A549 (cell line): ENCODE measurements at regions not wholly inside any gene's neighbourhood (a gene's known extent, or its start where the extent isn't known, plus 50 kb on each side); places are given as distances from the start of the nearest gene placed in this dataset.

Experiments used
- ATAC-seq, 2 experiments: fragments of 200-7000 bp in 1 of 2; fragments of >200 bp in 1 of 2; cut with Nextera tagmentation in 1 of 2; cut with Tn5 transposase in 1 of 2; 3 replicates each; pipeline versions ENCODE4 v1.8.0 to v1.9.1; 2018 to 2020; ENCODE audit warnings: mild to moderate bottlenecking in 1 of 2, moderate library complexity in 1 of 2
- CTCF ChIA-PET: fragments of 300-600 bp; sonication (Branson Sonifier 250); formaldehyde crosslinking; extraction: SDS; loops from one replicate; lab custom pipeline; 2021; ENCODE audit warnings: antibody characterized with exemption, inconsistent platforms; lab: Yijun Ruan, JAX
- POLR2A ChIA-PET: fragments of 350-600 bp; formaldehyde crosslinking; extraction: SDS; loops from one replicate; lab custom pipeline; 2021; ENCODE audit warnings: antibody characterized with exemption, inconsistent platforms; lab: Yijun Ruan, JAX
- DNase-seq, 2 experiments: peaks; one replicate each; pipeline versions ENCODE4 v3.0.0 to v3.0.0-alpha.2; 2011 to 2016; ENCODE audit warnings: low read depth in 1 of 2, low spot score in 1 of 2
- FAIRE-seq: peaks from 2 replicates; lab custom pipeline; 2011; peaks lifted over from hg19 to GRCh38; lab: Jason Lieb, UNC
- H3K27ac ChIP-seq, 2 experiments: fragments of >200 bp; sonication (Bioruptor Twin); formaldehyde crosslinking; 3 replicates each; pipeline ENCODE4 v1.5.1; 2016 to 2017
- H3K4me1 ChIP-seq: fragments of >200 bp; sonication (Bioruptor Twin); formaldehyde crosslinking; 3 replicates; pipeline ENCODE4 v1.6.1; 2016
- H3K4me2 ChIP-seq: fragments of >200 bp; sonication (Bioruptor Twin); formaldehyde crosslinking; 3 replicates; pipeline ENCODE4 v1.6.1; 2016
- H3K4me3 ChIP-seq: fragments of >200 bp; sonication (Bioruptor Twin); formaldehyde crosslinking; 3 replicates; pipeline ENCODE4 v1.5.1; 2016
- H3K9me3 ChIP-seq: fragments of >200 bp; sonication (Bioruptor Twin); formaldehyde crosslinking; 3 replicates; pipeline ENCODE4 v1.6.1; 2016
- CBX8 ChIP-seq: fragments of 200-600 bp; sonication (generic); IDR thresholded peaks from 2 replicates; pipeline ENCODE4 v1.6.1; 2016
- EHF ChIP-seq: fragments of 250-450 bp; sonication (Bioruptor Pico); IDR thresholded peaks from 2 replicates; pipeline ENCODE4 v1.5.0; 2020; ENCODE audit warnings: mild to moderate bottlenecking
- EHMT2 ChIP-seq: fragments of 200-600 bp; sonication (generic); IDR thresholded peaks from 2 replicates; pipeline ENCODE4 v1.6.1; 2016; ENCODE audit warnings: antibody characterized with exemption, low read depth, mild to moderate bottlenecking, moderate library complexity
- EP300 ChIP-seq, 2 experiments: fragments of >200 bp; sonication (Bioruptor Twin); formaldehyde crosslinking; IDR thresholded peaks; 2 replicates in 1 of 2; 3 replicates in 1 of 2; pipeline ENCODE4 v1.6.1; 2016 to 2017
- ESRRA ChIP-seq: fragments of 150-350 bp; IDR thresholded peaks from 2 replicates; pipeline ENCODE4 v1.6.1; 2014; ENCODE audit warnings: mild to moderate bottlenecking, low read length, borderline replicate concordance
- FOSL2 ChIP-seq, 2 experiments: fragments of 450-650 bp in 1 of 2; fragments of >200 bp in 1 of 2; sonication (Bioruptor Twin) in 1 of 2; formaldehyde crosslinking; IDR thresholded peaks; 2 replicates each; pipeline versions ENCODE4 v1.5.0 to v1.6.1; 2016 to 2020; ENCODE audit warnings: mild to moderate bottlenecking in 1 of 2, moderate library complexity in 1 of 2
- FOXS1 ChIP-seq: fragments of 250-450 bp; sonication (Bioruptor Pico); IDR thresholded peaks from 2 replicates; pipeline ENCODE4 v1.5.0; 2020; ENCODE audit warnings: mild to moderate bottlenecking, moderate library complexity
- HDAC2 ChIP-seq: fragments of 200-600 bp; sonication (generic); IDR thresholded peaks from 2 replicates; pipeline ENCODE4 v1.6.1; 2016
- HOXB5 ChIP-seq: fragments of 250-450 bp; sonication (Bioruptor Pico); IDR thresholded peaks from 2 replicates; pipeline ENCODE4 v1.5.0; 2020; ENCODE audit warnings: mild to moderate bottlenecking, moderate library complexity
- JUN ChIP-seq, 2 experiments: fragments of >200 bp; sonication (Bioruptor Twin); formaldehyde crosslinking; IDR thresholded peaks; 2 replicates in 1 of 2; 3 replicates in 1 of 2; pipeline ENCODE4 v1.6.1; 2016 to 2017
- KDM1A ChIP-seq: fragments of 200-600 bp; sonication (generic); IDR thresholded peaks from 2 replicates; pipeline ENCODE4 v1.6.1; 2016; ENCODE audit warnings: low read depth, mild to moderate bottlenecking
- KDM5A ChIP-seq: fragments of 200-600 bp; sonication (generic); IDR thresholded peaks from 2 replicates; pipeline ENCODE4 v1.6.1; 2016; ENCODE audit warnings: antibody characterized with exemption, mild to moderate bottlenecking
- NR3C1 ChIP-seq: fragments of >200 bp; sonication (Bioruptor Twin); formaldehyde crosslinking; IDR thresholded peaks from 3 replicates; pipeline ENCODE4 v1.6.1; 2017
- PHF8 ChIP-seq: fragments of 200-600 bp; sonication (generic); IDR thresholded peaks from 2 replicates; pipeline ENCODE4 v1.6.1; 2016; ENCODE audit warnings: low read depth, mild to moderate bottlenecking, antibody characterized with exemption, moderate library complexity, borderline replicate concordance
- RCOR1 ChIP-seq: fragments of 150-350 bp; IDR thresholded peaks from 2 replicates; pipeline ENCODE4 v1.6.1; 2014; ENCODE audit warnings: antibody characterized with exemption, low read length, low read depth
- RNF2 ChIP-seq: fragments of 200-600 bp; sonication (generic); IDR thresholded peaks from 2 replicates; pipeline ENCODE4 v1.6.1; 2016; ENCODE audit warnings: low read depth, mild to moderate bottlenecking, antibody characterized with exemption, moderate library complexity, borderline replicate concordance
- SREBF2 ChIP-seq: fragments of 450-650 bp; IDR thresholded peaks from 2 replicates; pipeline ENCODE4 v1.6.1; 2014; ENCODE audit warnings: mild to moderate bottlenecking, moderate library complexity
- TFCP2L1 ChIP-seq: fragments of 250-450 bp; sonication (Bioruptor Pico); IDR thresholded peaks from 2 replicates; pipeline ENCODE4 v1.5.0; 2021; ENCODE audit warnings: mild to moderate bottlenecking
- TP53 ChIP-seq: fragments of 250-450 bp; sonication (Bioruptor Pico); IDR thresholded peaks from 2 replicates; pipeline ENCODE4 v1.5.0; 2021; ENCODE audit warnings: mild to moderate bottlenecking, moderate library complexity
- ZC3H11A ChIP-seq: fragments of 450-650 bp; IDR thresholded peaks from 2 replicates; pipeline ENCODE4 v1.6.1; 2014; ENCODE audit warnings: antibody characterized with exemption, mild to moderate bottlenecking
- ZFP36 ChIP-seq: fragments of 450-650 bp; IDR thresholded peaks from 2 replicates; pipeline ENCODE4 v1.6.1; 2014; ENCODE audit warnings: borderline replicate concordance; ENCODE audit not compliant: partially characterized antibody
- ZSCAN20 ChIP-seq: fragments of 250-450 bp; sonication (Bioruptor Pico); IDR thresholded peaks from 2 replicates; pipeline ENCODE4 v1.8.0; 2022; ENCODE audit warnings: mild to moderate bottlenecking, moderate library complexity
- WGBS: methylation state at CpG from one replicate; pipeline ENCODE4 v1.1.6; 2017; ENCODE audit errors: missing lambda C conversion rate; 5-methylcytosine and 5-hydroxymethylcytosine counted together
- TF ChIP-seq, protein P1 (sequence below): fragments of 150-350 bp; IDR thresholded peaks from 2 replicates; pipeline ENCODE4 v1.6.1; 2014; ENCODE audit warnings: low read depth, mild to moderate bottlenecking, low read length
- TF ChIP-seq, protein P2 (sequence below): IDR thresholded peaks from 2 replicates; pipeline ENCODE4 v1.6.1; 2012; ENCODE audit warnings: low read depth, borderline replicate concordance
- TF ChIP-seq, protein P3 (sequence below): fragments of >200 bp; sonication (Bioruptor Twin); formaldehyde crosslinking; IDR thresholded peaks from 2 replicates; pipeline ENCODE4 v1.6.1; 2016
- TF ChIP-seq, protein P4 (sequence below): fragments of 250-450 bp; sonication (Bioruptor Pico); IDR thresholded peaks from 2 replicates; pipeline ENCODE4 v1.5.0; 2020; ENCODE audit warnings: low read depth, mild to moderate bottlenecking, moderate library complexity

DNA sequence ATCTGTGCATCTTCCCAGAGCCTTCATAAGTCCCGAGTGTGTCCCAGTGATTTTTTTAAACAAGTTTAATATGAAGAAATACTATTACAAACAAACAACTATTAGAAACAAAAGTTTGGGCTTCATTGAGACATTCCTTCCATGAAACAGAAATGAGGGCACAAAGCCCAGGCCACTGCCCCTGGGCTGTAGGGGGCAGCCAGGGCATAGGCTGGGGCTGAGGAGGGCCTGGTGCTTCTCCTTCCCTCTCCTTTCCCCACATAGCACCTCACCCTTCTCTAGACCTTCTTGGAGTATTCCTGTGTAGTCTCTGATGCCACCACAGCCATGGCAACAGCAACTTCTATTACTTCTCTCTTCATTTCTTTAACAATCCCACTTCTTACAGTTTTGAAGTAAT lies 348.2 kb downstream of the IRX2 start:
- 0% methylated on average over 1 of the region's 1 CpG for WGBS
- FAIRE-seq (no peak), ATAC-seq (no peak), DNase-seq (no peak)
- TF ChIP-seq EHMT2 (no peak), EP300 (IDR thresholded peaks at IDR 0.05) (no peak), NR3C1 (no peak), TFCP2L1 (CRISPR knock-in tag) (no peak), RNF2 (no peak), RCOR1 (no peak), HOXB5 (CRISPR knock-in tag) (no peak)
- TF ChIP-seq, protein P1, sequence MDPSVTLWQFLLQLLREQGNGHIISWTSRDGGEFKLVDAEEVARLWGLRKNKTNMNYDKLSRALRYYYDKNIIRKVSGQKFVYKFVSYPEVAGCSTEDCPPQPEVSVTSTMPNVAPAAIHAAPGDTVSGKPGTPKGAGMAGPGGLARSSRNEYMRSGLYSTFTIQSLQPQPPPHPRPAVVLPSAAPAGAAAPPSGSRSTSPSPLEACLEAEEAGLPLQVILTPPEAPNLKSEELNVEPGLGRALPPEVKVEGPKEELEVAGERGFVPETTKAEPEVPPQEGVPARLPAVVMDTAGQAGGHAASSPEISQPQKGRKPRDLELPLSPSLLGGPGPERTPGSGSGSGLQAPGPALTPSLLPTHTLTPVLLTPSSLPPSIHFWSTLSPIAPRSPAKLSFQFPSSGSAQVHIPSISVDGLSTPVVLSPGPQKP, result no peak
- CTCF ChIA-PET, result no interaction called here
- POLR2A ChIA-PET, result no interaction called here
- Histone ChIP-seq H3K9me3 (no peaks in the 10 kb centered on the region; the same call in 2 of the 3 replicates), H3K4me2 (no peak overlapping the region), H3K27ac (no peak overlapping the region), H3K4me3 (no peak overlapping the region), H3K4me1 (no peaks in the 10 kb centered on the region)

DNA sequence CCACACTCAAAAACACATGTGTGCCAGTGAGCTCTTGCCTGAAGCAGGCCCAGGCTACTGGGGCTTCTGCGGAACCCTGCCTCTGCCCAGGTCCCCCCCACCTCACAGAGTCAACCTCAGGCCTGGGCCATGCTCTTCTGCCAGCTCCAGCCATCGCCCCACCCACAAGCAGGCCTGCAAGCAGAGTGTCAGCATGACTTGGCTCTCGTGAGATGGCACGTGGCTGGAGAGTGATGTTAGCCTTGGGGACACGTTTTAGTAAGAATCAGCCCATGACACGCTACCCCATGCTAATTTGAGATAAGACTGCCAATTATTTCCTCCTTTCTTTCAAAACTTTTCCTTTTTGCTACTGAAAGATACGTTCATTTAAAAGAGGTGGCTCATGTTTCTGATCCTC lies 351.7 kb downstream of the IRX2 start:
- 12% methylated on average over 5 of the region's 7 CpGs for whole genome bisulfite sequencing
- Histone ChIP-seq H3K27ac (no peak overlapping the region), H3K4me1 (no peaks in the 10 kb centered on the region), H3K4me2 (no peak overlapping the region), H3K9me3 (no peaks in the 10 kb centered on the region; the same call in 2 of the 3 replicates), H3K4me3 (no peak overlapping the region)
- DNase-seq, result no peak
- no peak for ATAC-seq
- CTCF ChIA-PET, result no interaction called here
- TF ChIP-seq FOSL2 (IDR thresholded peaks at IDR 0.05) (no peak), FOSL2 (CRISPR knock-in tag; IDR thresholded peaks at IDR 0.05) (no peak), JUN (IDR thresholded peaks at IDR 0.05) (no peak), ZSCAN20 (no peak), TP53 (no peak), PHF8 (no peak), HOXB5 (CRISPR knock-in tag) (no peak), RNF2 (no peak), EHMT2 (no peak), HDAC2 (no peak), ZC3H11A (no peak), ZFP36 (no peak), EHF (CRISPR knock-in tag) (no peak), KDM1A (no peak)
- TF ChIP-seq, protein P2, sequence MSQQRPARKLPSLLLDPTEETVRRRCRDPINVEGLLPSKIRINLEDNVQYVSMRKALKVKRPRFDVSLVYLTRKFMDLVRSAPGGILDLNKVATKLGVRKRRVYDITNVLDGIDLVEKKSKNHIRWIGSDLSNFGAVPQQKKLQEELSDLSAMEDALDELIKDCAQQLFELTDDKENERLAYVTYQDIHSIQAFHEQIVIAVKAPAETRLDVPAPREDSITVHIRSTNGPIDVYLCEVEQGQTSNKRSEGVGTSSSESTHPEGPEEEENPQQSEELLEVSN, result no peak
- TF ChIP-seq, protein P3, sequence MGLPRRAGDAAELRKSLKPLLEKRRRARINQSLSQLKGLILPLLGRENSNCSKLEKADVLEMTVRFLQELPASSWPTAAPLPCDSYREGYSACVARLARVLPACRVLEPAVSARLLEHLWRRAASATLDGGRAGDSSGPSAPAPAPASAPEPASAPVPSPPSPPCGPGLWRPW, result no peak
- TF ChIP-seq, protein P4, sequence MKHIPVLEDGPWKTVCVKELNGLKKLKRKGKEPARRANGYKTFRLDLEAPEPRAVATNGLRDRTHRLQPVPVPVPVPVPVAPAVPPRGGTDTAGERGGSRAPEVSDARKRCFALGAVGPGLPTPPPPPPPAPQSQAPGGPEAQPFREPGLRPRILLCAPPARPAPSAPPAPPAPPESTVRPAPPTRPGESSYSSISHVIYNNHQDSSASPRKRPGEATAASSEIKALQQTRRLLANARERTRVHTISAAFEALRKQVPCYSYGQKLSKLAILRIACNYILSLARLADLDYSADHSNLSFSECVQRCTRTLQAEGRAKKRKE (CRISPR knock-in tag), result no peak
- POLR2A ChIA-PET, result no interaction called here
- no peak for FAIRE-seq

DNA sequence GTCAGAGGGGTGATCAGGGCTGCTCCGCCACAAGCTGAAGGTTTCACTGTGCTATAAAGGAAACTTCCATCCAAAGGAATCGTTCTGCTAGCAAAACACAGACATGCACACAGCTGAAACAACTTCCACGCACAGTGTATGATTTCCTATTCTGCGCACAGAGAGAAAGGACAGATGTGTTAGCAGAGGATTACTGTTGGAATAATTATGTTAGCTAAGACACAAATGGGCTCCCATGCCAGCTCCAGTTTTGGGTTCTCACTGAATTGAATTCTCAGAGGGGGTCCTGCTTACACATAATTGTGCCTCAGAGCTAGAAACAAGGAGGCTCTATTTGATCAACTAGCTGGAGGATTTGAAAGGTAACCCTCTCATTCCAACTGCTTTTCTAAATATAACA lies 352.4 kb downstream of the IRX2 start:
- no peak for FAIRE-seq
- no peaks in the 10 kb centered on the region for H3K4me1 ChIP-seq
- no peak for TF ChIP-seq FOXS1 (CRISPR knock-in tag)
- TF ChIP-seq SREBF2, result no peak
- no peak for TF ChIP-seq ESRRA
- TF ChIP-seq KDM1A, result no peak
- TF ChIP-seq HOXB5 (CRISPR knock-in tag), result no peak
- TF ChIP-seq, protein P2, result no peak
- TF ChIP-seq KDM5A, result no peak
- TF ChIP-seq CBX8, result no peak
- no peak for TF ChIP-seq RNF2
- TF ChIP-seq PHF8, result no peak
- no peak for TF ChIP-seq RCOR1
- TF ChIP-seq, all 56 proteins: peak for 0

More for the DNA sequence above, 352.4 kb downstream of the IRX2 start:
- 56% methylated on average over 4 of the region's 4 CpGs for WGBS
- no peaks in the 10 kb centered on the region; the same call in 2 of the 3 replicates for H3K9me3 ChIP-seq
- ATAC-seq, result no peak
- POLR2A ChIA-PET, result no interaction called here
- no peak for DNase-seq
- no peak overlapping the region for H3K27ac ChIP-seq
- CTCF ChIA-PET, result interaction anchor here (0.6 kb wide), 1 partner anchor 23 kb away, joined by 3 read pairs; no protein-coding TSS in a partner anchor
- no peak overlapping the region for H3K4me2 ChIP-seq
- no peak overlapping the region for H3K4me3 ChIP-seq
